IPS DF 4.7 (cell line): ENCODE measurements at regions not wholly inside any gene's neighbourhood (a gene's known extent, or its start where the extent isn't known, plus 50 kb on each side); places are given as distances from the start of the nearest gene placed in this dataset.
"Not testable (repeated sequence)": the region's sequence is repeated elsewhere in the genome, so short reads cannot be mapped to it uniquely, and the experiment has no call there.

Experiments used
- DNase-seq: peaks from one replicate; pipeline ENCODE4 v3.0.0-alpha.2; 2013; ENCODE audit warnings: low spot score; ENCODE audit errors: extremely low read depth

DNA sequence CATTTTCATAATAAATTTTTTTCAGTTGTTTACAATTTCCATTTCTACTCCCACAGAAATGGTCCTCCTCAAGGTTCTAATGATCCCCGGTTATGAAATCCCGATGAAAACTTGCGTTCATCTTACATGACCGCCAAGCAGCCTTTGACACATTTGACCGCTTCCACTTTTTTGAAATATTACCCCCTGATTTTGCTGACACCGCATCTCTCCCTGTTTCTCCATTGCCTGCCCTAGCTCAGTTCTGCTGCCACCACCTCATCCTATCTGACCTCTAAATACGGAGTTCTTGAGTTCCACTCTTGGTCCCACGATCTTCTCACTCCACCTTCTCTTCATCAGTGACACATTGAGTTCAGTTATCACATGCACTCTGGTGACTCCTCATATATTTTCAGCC, 74.1 kb downstream of the SLC35B3 start:
- DNase-seq, result no peak

GRCh38 chr6:8352966-8353340, 82.4 kb downstream of the SLC35B3 start:
- no peak for DNase-seq

DNA sequence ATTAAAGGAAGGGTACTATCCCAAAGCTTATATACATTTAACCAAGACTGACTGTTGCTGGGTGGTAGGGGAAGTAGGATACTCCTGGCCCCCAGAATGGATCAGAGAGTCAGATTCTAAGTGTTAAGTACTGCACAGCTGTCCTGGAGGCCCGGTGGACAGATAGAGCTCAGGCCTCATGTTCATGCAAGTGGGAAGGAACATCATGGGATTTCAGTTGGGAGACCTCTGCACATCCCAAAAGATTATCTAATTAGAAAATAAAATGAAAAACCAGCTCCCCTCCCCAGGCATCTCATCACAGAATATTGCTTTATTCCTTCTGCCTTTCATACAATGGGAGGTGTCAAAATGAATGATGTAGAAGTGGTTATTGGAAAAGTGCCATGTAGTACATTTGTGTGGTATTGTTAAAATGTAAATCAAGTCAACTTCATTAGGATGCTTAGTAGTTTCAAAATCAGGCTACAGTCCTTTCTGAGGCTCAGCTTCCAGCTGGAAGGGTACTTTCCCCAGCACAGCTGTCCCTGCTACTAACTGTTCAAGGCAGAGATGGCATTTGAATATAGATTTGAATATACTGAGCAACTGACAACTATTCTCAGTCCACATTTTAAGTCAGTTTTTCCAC, 82.9 kb downstream of the SLC35B3 start:
- no peak for DNase-seq

- no peak for DNase-seq
Measured at GRCh38 chr6:8343600-8343999, 91.7 kb downstream of the SLC35B3 start.

GRCh38 chr6:8342241-8342819, 93.0 kb downstream of the SLC35B3 start:
- DNase-seq, result no peak

- no peak for DNase-seq
Measured at GRCh38 chr6:8337147-8337546, 98.2 kb downstream of the SLC35B3 start.

DNA sequence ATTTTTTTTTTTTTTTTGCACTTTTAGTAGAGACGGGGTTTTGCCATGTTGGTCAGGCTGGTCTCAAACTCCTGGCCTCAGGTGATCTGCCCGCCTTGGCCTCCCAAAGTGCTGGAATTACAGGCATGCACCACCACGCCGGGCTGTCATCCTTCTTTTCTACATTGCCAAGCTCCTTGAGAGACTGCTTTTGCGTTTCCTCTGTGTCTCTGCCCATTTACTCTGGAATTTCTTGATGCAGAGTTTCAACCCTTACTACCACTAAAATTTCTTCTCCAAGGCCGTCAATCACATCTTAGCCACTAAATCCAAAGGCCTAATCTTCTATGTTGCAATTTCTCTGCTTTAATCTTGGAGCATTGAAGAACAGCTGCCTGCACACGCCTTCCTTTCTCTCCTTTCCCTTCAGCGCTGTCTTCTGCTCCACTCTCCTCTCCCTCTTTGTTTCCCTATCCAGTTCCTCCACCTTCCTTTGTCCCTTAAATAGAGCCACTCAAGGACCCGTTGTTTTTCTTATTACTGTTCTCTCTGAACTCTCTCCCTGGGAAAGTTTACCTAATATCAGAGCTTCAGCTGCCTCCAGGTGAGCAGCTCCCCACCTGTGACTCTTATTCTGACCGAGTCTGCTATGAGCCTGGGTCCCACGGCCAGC, 98.8 kb downstream of the SLC35B3 start:
- no peak for DNase-seq

GRCh38 chr6:8335896-8336295, 99.4 kb downstream of the SLC35B3 start:
- no peak for DNase-seq

GRCh38 chr6:8335381-8335780, 100.0 kb downstream of the SLC35B3 start:
- DNase-seq, result no peak

DNA sequence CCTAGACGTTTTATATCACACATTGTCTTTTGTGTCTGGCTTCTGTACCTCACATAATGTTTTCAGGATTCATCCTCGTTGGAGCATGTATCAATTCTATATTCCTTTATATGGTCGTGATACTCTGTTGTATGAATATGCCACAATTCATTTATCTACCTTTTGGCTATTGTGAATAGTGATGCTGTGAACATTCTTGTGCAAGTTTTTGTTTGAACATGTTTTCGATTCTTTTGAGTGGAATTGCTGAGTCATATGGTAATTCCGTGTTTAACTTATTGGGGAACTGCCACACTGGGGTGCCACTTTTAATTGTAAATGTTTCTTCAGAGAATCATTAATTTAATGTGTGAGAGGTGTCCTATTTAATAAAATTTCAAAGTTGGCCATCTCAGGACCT, 101.2 kb downstream of the SLC35B3 start:
- no peak for DNase-seq

GRCh38 chr6:8329562-8329961, 105.8 kb downstream of the SLC35B3 start:
- no peak for DNase-seq

DNA sequence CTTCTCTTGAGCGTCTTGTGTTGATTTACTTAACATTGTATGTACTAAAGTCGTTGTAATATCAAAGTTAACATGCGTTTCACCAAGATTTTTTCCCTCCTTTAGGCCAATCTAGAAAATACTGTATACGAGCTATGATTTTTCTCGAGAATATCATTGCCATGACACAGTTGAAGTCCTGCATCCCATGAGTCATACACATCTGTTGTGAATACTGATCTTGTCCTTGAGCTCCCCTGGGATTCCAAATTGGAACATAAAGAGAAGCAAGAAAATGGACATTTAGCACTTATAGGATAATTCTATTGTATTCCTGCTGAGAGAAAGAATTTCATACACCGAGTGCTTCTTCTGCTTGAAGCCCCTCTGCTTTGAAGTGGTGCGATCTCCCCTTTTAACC, 109.6 kb downstream of the SLC35B3 start:
- no peak for DNase-seq

DNA sequence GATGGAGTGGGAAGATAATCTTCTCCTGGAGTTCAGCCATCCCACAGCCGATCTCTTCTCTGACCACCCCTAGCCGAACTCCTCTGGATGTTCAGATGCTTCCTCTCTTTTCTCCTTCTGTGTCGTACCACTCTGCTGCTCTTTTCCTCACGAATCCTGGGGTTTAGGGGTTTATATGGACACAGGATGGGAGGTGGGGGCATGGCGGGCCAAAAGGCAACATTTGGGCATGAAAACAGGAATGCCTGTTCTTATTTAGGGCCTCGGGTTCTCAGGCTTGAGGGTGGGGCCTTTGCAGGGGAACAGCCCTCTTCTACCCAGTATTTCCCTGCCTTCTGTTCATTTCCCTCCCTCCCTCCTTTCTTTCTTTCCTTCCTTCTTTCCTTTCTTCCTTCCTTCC, 112.7 kb downstream of the SLC35B3 start:
- no peak for DNase-seq

DNA sequence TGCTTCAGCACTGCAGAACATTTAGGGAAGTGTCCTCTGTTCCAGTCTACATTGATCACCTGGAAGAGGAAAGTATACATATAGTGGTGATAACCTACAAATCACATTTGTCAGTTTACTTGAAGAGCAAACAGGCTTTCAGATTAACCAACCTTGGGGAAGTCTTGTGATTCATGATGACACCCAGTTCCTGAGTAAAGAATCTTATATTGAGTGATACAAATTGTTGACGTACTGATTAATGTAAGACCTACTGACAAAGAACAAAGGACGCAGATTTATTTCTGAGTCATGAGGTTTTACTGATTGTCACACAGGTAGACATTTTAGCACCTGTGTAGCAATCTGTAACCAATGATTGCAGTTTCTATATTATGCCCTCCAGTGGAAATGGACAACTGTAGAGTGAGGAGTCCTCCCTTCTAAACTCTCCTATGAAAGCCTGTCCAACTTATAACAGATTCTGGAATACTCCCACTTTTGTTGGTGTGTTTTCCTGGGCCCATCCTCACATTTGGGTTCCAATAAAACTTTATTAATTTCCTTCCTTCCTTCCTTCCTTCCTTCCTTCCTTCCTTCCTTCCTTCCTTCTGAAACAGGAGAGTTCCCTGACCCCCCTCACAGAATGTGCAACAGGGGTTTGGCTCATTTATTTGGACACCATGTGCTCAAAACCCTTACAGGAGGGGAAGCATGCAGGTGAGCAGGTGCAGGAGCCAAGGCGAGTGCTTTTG, 113.5 kb downstream of the SLC35B3 start:
- DNase-seq, result no peak

DNA sequence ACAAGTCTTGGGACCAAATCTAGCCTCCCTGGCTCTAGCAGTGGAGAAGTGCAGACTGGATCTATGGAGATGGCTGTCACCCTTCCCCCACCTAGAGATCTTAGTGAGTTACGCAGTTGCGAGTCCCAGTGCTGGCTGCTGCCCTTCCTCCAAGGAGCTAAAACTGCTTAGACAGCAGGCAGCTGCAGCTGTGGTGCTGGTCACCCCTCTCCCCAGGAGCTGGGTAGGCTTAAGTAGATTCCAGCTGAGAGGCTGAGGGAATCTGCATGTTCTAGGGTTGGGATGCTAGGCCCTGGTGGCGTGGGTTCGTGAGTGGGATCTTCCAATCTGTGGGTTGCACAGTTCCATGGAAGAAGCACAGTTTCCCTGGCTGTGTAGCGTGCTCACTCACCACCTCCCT, 120.2 kb downstream of the SLC35B3 start:
- DNase-seq, result no peak

DNA sequence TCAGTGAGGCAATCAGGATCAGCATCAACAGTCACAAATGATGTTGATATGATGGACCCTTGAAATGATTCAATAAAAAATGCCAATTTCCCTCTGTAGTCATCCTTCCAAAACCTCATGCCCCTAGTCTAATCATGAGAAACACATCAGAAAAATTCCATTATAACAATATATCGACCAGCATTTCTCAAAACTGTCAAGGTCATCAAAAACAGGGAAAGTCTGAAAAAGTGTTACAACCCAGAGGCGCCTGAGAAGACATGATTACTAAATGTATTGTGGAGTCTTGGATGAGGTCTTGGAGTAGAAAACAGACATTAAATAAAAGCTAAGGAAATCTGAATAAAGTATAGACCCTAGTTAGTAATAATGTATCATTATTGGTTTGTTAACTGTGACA, 133.8 kb downstream of the SLC35B3 start:
- no peak for DNase-seq

DNA sequence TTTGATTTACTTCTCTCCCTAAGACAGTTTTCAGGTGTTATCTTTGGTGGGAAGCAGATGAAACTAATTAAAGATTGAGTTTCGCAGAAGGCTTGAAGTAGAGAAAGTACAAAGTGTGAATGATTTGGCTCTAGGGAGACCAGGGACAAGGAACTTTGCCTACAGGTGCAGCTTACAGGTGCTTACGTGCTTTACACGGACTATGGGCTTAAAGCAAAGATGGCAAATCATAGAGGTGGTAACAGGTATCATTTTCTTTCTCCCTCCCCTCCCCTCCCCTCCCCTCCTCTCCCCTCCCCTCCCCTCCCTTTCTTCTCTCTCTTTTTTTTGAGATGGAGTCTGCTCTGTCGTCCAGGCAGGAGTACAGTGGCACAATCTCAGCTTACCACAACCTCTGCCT, 136.3 kb downstream of the SLC35B3 start:
- no peak for DNase-seq

- not testable (repeated sequence) for DNase-seq
Measured at GRCh38 chr6:8282946-8283345, 152.4 kb downstream of the SLC35B3 start.

- no peak for DNase-seq
Measured at GRCh38 chr6:8282380-8282779, 153.0 kb downstream of the SLC35B3 start.

GRCh38 chr6:8279041-8279805, 156.1 kb downstream of the SLC35B3 start:
- no peak for DNase-seq

DNA sequence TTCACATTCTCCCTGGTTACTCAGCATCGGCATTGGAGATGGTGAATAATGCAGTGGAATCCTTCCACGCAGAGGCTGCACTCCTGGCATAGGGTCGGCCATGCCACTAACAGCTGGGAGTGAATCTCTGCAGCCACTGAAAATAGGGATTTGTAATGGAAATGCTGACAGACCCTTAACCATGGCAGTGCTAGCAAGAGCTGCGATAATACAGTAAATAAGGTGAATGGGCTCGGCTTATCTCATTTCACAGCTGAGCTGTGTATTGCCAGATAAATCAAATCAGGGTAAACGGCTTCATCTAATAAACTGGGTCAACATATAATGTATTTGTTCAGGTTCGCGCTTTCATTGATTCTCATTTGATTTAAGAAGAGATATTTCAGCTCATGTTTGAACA, 156.8 kb downstream of the SLC35B3 start:
- no peak for DNase-seq

GRCh38 chr6:8277769-8278168, 157.6 kb downstream of the SLC35B3 start:
- no peak for DNase-seq
